ENCODE measurements at regions not wholly inside any gene's neighbourhood (a gene's known extent, or its start where the extent isn't known, plus 50 kb on each side); places are given as distances from the start of the nearest gene placed in this dataset.

- H3K27me3 ChIP-seq (replicated peaks in 1 of 7): no peaks in the 10 kb centered on the region
- no peak overlapping the region for H3K27ac ChIP-seq
- no peak overlapping the region for H3K4me3 ChIP-seq
- no peak for DNase-seq
- intact Hi-C loops (cut with DNase I; ENCODE audit: low total_unique reads): no loop called here
- H3K9me3 ChIP-seq: peaks cover 0 to 1% (median 0%) of the 10 kb centered on the region in 8 donors
- no peaks in the 10 kb centered on the region for H3K4me1 ChIP-seq
- H3K36me3 ChIP-seq: no peaks in the 10 kb centered on the region
- TF ChIP-seq POLR2A (IDR thresholded peaks at IDR 0.05): no peak
- TF ChIP-seq POLR2AphosphoS5 (IDR thresholded peaks at IDR 0.05): no peak
- TF ChIP-seq, protein P1, sequence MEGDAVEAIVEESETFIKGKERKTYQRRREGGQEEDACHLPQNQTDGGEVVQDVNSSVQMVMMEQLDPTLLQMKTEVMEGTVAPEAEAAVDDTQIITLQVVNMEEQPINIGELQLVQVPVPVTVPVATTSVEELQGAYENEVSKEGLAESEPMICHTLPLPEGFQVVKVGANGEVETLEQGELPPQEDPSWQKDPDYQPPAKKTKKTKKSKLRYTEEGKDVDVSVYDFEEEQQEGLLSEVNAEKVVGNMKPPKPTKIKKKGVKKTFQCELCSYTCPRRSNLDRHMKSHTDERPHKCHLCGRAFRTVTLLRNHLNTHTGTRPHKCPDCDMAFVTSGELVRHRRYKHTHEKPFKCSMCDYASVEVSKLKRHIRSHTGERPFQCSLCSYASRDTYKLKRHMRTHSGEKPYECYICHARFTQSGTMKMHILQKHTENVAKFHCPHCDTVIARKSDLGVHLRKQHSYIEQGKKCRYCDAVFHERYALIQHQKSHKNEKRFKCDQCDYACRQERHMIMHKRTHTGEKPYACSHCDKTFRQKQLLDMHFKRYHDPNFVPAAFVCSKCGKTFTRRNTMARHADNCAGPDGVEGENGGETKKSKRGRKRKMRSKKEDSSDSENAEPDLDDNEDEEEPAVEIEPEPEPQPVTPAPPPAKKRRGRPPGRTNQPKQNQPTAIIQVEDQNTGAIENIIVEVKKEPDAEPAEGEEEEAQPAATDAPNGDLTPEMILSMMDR (IDR thresholded peaks at IDR 0.05 in 8 of 11, conservative IDR thresholded peaks at IDR 0.05 in 3 of 11): no peak
Measured at GRCh38 chr11:95499516-95500135, 268.6 kb upstream of the SESN3 start.

- Histone ChIP-seq H3K9me3 (peaks cover 0 to 9% (median 4%) of the 10 kb centered on the region in 8 donors), H3K4me3 (no peak overlapping the region), H3K27ac (no peak overlapping the region), H3K4me1 (no peaks in the 10 kb centered on the region), H3K36me3 (no peaks in the 10 kb centered on the region), H3K27me3 (replicated peaks in 1 of 7) (no peaks in the 10 kb centered on the region)
- TF ChIP-seq POLR2A (IDR thresholded peaks at IDR 0.05) (no peak), POLR2AphosphoS5 (IDR thresholded peaks at IDR 0.05) (no peak)
- TF ChIP-seq, protein P1 (IDR thresholded peaks at IDR 0.05 in 8 of 11, conservative IDR thresholded peaks at IDR 0.05 in 3 of 11): no peak
- DNase-seq: no peak
- WGBS, 5 donors: 83 to 99% (median 93%) methylated on average over 2 of the region's 2 CpGs
- intact Hi-C loops (cut with DNase I; ENCODE audit: low total_unique reads): no loop called here
Measured at GRCh38 chr11:95498722-95499425, 267.9 kb upstream of the SESN3 start.

DNA sequence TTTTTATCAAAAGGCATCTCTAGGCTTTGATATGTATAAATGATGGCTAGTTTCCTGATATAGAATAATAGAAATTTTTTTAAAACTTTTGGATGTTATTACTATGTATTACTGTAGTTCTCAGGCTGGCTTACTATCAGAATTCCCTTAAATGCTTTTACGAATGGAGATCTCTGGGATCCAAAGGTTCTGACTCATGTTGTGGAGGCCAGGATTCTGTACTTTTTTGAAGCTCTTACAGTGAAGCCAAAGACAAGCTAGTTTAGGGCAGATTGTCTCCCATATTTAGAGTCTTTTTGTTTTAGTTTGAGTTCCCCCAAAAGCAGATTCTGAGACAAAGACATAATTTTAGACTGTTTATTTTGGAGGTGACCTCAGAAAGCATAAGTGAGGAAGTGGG, 265.9 kb upstream of the SESN3 start:
- no peak for DNase-seq
- no peak overlapping the region for H3K4me3 ChIP-seq
- H3K4me1 ChIP-seq: no peaks in the 10 kb centered on the region
- no peak overlapping the region for H3K27ac ChIP-seq
- no peaks in the 10 kb centered on the region for H3K36me3 ChIP-seq
- H3K9me3 ChIP-seq: peaks cover 0 to 16% (median 9%) of the 10 kb centered on the region in 8 donors
- no peaks in the 10 kb centered on the region for H3K27me3 ChIP-seq (replicated peaks in 1 of 7)
- intact Hi-C loops (cut with DNase I; ENCODE audit: low total_unique reads): no loop called here
- TF ChIP-seq POLR2AphosphoS5 (IDR thresholded peaks at IDR 0.05) (no peak), POLR2A (IDR thresholded peaks at IDR 0.05) (no peak)
- TF ChIP-seq, protein P1 (IDR thresholded peaks at IDR 0.05 in 8 of 11, conservative IDR thresholded peaks at IDR 0.05 in 3 of 11): no peak
- 88 to 100% (median 94%) methylated on average over 1 of the region's 1 CpG for WGBS, 5 donors

- no peaks in the 10 kb centered on the region for H3K27me3 ChIP-seq (replicated peaks in 1 of 7)
- H3K9me3 ChIP-seq: peaks cover 0 to 23% (median 14%) of the 10 kb centered on the region in 8 donors
- DNase-seq: no peak
- no peak overlapping the region for H3K4me3 ChIP-seq
- no peaks in the 10 kb centered on the region for H3K4me1 ChIP-seq
- 57 to 72% (median 70%) methylated on average over 4 of the region's 4 CpGs for WGBS, 5 donors
- H3K27ac ChIP-seq: no peak overlapping the region
- H3K36me3 ChIP-seq: no peaks in the 10 kb centered on the region
- TF ChIP-seq POLR2A (IDR thresholded peaks at IDR 0.05) (no peak), POLR2AphosphoS5 (IDR thresholded peaks at IDR 0.05) (no peak)
- TF ChIP-seq, protein P1 (IDR thresholded peaks at IDR 0.05 in 8 of 11, conservative IDR thresholded peaks at IDR 0.05 in 3 of 11): no peak
- intact Hi-C loops (cut with DNase I; ENCODE audit: low total_unique reads): no loop called here
Measured at GRCh38 chr11:95495706-95496105, 264.7 kb upstream of the SESN3 start.

All from spleen (tissue), 11 donors.